ENCODE measurements at regions not wholly inside any gene's neighbourhood (a gene's known extent, or its start where the extent isn't known, plus 50 kb on each side); places are given as distances from the start of the nearest gene placed in this dataset.

DNA sequence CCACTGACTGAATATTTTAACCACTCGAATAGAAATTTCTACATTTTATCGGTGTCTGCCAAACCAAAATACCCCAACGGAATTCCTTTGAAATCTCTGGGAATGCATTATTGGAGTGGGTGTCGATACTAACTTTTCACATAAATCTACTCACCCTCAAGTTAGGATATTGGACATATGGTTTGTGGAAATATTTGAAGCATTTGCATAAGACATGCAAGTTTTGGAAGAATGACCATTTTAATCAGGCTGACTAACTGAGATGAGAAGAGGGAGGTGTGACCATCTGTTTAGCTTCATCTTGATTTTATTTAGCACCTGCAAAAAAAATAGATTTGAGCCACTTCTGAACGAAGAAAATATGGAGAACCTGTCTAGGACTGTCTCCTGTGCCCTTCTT lies 61.2 kb downstream of the KLF6 start:
- no peak for DNase-seq (ENCODE audit: low read depth in 2 of 3, low spot score in 2 of 3)

- DNase-seq (ENCODE audit: low read depth in 2 of 3, low spot score in 2 of 3), result peak in 2 of 3 donors; percentile 43 to 68
These were observed 64.6 kb downstream of the KLF6 start for GRCh38 chr10:3720228-3721019.

GRCh38 chr10:3719024-3719843 lies 65.8 kb downstream of the KLF6 start:
- DNase-seq (ENCODE audit: low read depth in 2 of 3, low spot score in 2 of 3), result no peak

DNA sequence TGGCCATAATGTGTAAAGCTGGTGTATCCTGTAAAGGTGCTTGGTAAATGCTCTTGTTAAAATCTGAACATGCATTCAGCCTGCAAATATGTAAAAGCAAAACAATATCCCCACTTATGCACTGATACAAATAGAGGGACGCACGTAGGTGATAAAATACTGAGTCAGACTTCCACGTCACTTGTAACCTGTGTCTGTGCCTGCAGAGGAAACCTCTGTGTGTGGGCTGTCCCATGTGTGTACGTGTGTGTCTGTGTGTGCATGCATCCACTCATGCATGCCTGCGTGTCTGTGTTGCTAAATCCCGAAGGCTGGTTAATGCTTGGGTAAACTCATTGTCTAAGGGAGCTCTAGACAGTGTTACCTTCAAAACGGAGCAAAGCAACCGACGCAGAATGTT lies 68.9 kb downstream of the KLF6 start:
- no peak for DNase-seq (ENCODE audit: low read depth in 2 of 3, low spot score in 2 of 3)

GRCh38 chr10:3714967-3715366 lies 70.0 kb downstream of the KLF6 start:
- no peak for DNase-seq (ENCODE audit: low read depth in 2 of 3, low spot score in 2 of 3)

- DNase-seq (ENCODE audit: low read depth in 2 of 3, low spot score in 2 of 3), result no peak
These were observed 70.5 kb downstream of the KLF6 start for GRCh38 chr10:3714531-3714930.

DNA sequence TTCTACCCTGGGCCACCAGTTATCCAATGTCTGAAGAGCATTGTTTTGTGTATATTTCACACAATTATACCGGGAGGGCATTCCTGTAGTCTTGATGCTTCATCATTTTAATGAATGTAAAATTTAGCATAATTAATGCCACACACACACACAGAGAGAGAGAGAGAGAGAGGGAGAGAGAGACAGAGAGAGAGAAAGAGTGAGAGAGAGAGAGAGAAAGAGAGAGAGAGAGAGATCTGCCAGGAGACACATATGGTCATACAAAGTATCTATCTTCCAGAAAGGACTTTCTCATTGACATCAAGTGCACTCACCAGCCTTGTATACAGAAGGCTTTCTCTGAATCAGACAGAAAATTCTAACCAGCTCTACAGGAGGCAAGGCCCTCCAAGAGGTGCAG lies 72.3 kb downstream of the KLF6 start:
- no peak for DNase-seq (ENCODE audit: low read depth in 2 of 3, low spot score in 2 of 3)

GRCh38 chr10:3711918-3712317 lies 73.1 kb downstream of the KLF6 start:
- DNase-seq (ENCODE audit: low read depth in 2 of 3, low spot score in 2 of 3), result no peak

DNA sequence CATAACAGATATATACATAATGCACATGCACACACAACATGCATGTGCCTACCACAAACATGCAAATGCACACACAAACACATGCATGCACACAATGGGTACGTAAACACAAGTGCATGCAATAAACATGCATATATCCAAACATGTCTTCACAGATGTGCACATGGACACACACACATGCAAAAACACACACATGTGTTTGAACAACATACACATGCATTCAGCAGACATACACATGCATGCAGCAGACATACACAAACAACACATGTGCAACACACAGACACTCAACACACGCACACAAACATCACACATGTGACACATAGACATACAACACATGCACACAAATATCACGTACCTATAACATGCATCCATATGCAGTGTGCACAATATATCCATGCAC lies 74.2 kb downstream of the KLF6 start:
- DNase-seq (ENCODE audit: low read depth in 2 of 3, low spot score in 2 of 3), result no peak

- no peak for DNase-seq (ENCODE audit: low read depth in 2 of 3, low spot score in 2 of 3)
These were observed 75.5 kb downstream of the KLF6 start for GRCh38 chr10:3709456-3710060.

- no peak for DNase-seq (ENCODE audit: low read depth in 2 of 3, low spot score in 2 of 3)
These were observed 76.2 kb downstream of the KLF6 start for GRCh38 chr10:3708852-3709251.

- DNase-seq (ENCODE audit: low read depth in 2 of 3, low spot score in 2 of 3), result no peak
These were observed 80.3 kb downstream of the KLF6 start for GRCh38 chr10:3704565-3705325.

DNA sequence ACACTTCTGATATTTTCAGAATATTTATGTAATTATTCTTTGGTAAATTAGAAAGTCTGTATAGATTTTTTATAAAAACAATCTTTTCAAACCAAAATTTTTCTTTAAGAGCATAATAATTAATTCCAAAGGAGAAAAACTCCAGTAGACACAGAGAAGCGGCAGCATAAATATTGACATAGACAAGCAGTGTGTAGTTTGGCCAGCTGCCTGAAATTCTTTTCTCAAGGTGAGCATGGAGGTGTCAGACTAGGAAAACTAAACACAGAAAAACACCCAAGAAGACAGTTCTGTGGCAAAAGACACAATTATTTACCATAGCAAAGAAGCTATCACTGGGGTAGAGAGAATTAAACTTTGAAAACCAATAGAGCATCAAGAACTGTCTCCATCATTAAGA lies 82.4 kb downstream of the KLF6 start:
- DNase-seq (ENCODE audit: low read depth in 2 of 3, low spot score in 2 of 3), result no peak

- DNase-seq (ENCODE audit: low read depth in 2 of 3, low spot score in 2 of 3), result no peak
These were observed 82.9 kb downstream of the KLF6 start for GRCh38 chr10:3702056-3702546.

DNA sequence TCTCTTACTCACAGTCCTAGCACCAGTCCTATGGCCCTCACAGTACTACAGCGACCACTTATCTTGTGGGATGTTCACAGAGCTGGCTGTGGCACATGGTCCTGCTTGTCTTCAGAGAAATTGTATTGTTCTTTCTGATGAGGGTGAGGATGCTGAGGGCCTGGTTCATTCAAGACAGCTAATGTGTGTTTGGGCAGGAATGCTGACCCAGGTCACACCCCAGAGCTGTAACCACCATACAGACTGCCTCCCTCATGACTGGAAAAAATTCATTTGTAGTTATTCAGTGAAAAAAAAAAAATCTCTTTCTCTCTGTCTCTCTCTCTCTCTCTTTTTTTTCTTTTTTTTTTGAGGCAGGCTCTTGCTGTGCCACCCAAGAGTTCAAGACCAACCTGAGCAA lies 83.5 kb downstream of the KLF6 start:
- DNase-seq (ENCODE audit: low read depth in 2 of 3, low spot score in 2 of 3), result no peak

DNA sequence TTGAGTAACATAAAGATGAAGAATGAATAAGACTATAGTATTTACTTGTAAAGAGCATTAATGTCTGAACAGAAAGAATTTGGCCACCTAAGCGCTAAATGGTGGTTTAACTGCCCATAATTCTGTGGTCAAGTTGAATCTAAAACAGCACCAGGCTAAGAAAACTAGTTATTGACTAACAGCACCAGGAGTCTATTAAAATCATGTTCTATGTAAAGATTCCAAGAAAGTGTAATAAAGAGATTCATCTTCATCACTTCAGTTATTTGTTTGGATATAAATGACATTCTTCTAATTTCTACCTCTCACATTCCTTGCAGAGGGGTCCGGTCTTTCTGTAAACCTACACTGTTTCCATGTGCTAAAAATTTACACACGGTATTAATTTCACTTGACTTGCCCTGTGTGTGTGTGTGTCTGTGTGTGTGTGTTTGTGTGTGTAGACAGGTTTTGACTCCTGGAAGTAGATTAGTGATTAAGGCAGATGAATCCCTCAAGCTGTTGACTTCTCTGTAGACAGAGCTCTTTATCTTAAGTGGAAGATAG lies 84.4 kb downstream of the KLF6 start:
- DNase-seq (ENCODE audit: low read depth in 2 of 3, low spot score in 2 of 3), result no peak

GRCh38 chr10:3699916-3700315 lies 85.1 kb downstream of the KLF6 start:
- DNase-seq (ENCODE audit: low read depth in 2 of 3, low spot score in 2 of 3), result no peak

DNA sequence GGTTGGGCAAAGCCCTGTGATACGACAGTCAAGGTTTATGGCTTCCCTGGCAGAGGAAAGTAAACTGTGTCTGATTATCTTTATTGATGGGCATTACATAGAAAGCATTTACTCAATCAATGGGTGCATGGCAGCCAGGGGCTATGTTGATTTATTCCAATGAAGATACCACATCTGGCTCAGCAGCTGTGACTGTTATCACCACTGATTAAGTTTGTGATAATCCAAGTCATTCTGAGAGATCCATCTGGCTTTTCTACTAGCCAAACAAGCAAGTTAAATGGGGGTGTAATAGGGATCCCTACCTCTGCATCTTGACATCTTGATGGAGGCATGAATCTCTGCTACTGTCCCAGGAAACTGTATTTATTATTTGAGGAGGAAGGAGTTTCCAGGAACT lies 86.7 kb downstream of the KLF6 start:
- DNase-seq (ENCODE audit: low read depth in 2 of 3, low spot score in 2 of 3), result no peak

- no peak for DNase-seq (ENCODE audit: low read depth in 2 of 3, low spot score in 2 of 3)
These were observed 91.3 kb downstream of the KLF6 start for GRCh38 chr10:3693698-3694080.

- no peak for DNase-seq (ENCODE audit: low read depth in 2 of 3, low spot score in 2 of 3)
These were observed 91.8 kb downstream of the KLF6 start for GRCh38 chr10:3693022-3693697.
